Esophagus squamous epithelium (tissue), 5 donors: ENCODE measurements at regions not wholly inside any gene's neighbourhood (a gene's known extent, or its start where the extent isn't known, plus 50 kb on each side); places are given as distances from the start of the nearest gene placed in this dataset.

Experiments
- DNase-seq: peaks from one replicate; lab custom pipeline; 2025; lab: John Stamatoyannopoulos, UW
- H3K27ac ChIP-seq, 4 donors: fragments of 200-600 bp; sonication (generic); one replicate each; pipeline ENCODE4 v1.5.1; 2016 to 2019; ENCODE audit warnings: mild to moderate bottlenecking in 1 of 4
- H3K27me3 ChIP-seq, 4 donors: fragments of 200-600 bp; sonication (generic); 1 replicate in 3 of 4; 2 replicates in 1 of 4; pipeline versions ENCODE4 v1.5.1 to v1.6.0; 2017 to 2021; ENCODE audit warnings: antibody characterized with exemption in 1 of 4
- H3K36me3 ChIP-seq, 3 donors: fragments of 200-600 bp; sonication (generic); one replicate each; pipeline ENCODE4 v1.5.1; 2016 to 2019
- H3K4me1 ChIP-seq, 3 donors: fragments of 200-600 bp; sonication (generic); one replicate each; pipeline ENCODE4 v1.5.1; 2017 to 2019
- H3K4me3 ChIP-seq, 4 donors: fragments of 200-600 bp; sonication (generic); 1 replicate in 3 of 4; 2 replicates in 1 of 4; pipeline ENCODE4 v1.5.1; 2016 to 2019; ENCODE audit warnings: mild to moderate bottlenecking in 2 of 4, moderate library complexity in 1 of 4
- H3K9me3 ChIP-seq, 3 donors: fragments of 200-600 bp; sonication (generic); one replicate each; pipeline ENCODE4 v1.5.1; 2016 to 2019
- CTCF ChIP-seq, 6 experiments: fragments of 450-650 bp in 4 of 6; fragments of 200-600 bp in 2 of 6; sonication (generic) in 2 of 6; IDR thresholded peaks; one replicate each; pipeline ENCODE4 v1.5.1; 2016 to 2019; ENCODE audit warnings: antibody characterized with exemption in 6 of 6, mild to moderate bottlenecking in 4 of 6, moderate library complexity in 4 of 6
- POLR2A ChIP-seq, 4 donors: fragments of 450-650 bp; IDR thresholded peaks; one replicate each; pipeline ENCODE4 v1.6.1; 2017; ENCODE audit warnings: antibody characterized with exemption in 4 of 4, mild to moderate bottlenecking in 4 of 4, moderate library complexity in 3 of 4
- WGBS, 2 donors: methylation state at CpG; one replicate each; pipeline ENCODE4 v1.1.5; 2018; 5-methylcytosine and 5-hydroxymethylcytosine counted together
- intact Hi-C: fragments of 100-400 bp; cut with DNase I; formaldehyde crosslinking; loops from one replicate; pipeline ENCODE4 v1.15.0; 2022
- donor health status: DM: yes; HTN: yes; CAD: no.

DNA sequence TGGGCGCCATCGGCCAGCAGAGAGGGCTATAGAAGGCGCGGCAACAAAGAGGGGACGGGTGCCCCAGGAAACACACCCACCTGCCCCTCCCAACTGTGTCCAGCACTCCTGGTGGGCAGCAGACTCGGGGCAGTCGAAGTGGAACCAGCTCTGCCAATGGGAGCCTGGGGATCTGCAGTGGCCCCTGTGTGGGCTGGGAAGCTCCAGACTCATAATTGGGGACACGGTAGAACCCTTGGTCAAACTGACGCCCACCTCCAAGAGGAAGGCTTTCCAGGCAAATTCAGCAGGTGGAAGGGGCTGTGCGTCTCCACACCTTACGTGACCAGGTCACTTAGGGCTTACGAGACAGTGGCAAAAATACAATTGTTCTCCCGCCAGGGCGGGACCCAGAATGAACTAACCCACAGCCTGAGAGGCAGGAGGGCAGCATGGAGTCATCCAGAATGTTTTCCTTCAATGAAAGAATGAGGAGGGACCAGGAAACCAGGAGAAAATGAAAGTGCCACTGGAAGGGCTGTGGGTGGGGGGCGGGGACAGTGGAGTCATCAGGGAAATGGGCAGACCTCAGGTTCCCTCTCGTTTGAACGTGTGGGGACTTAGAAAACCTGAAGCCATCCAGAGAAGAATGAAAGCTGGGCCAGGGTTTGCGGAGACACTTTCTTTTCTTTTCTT, 53.2 kb upstream of the SHANK2 start:
- Histone ChIP-seq H3K4me1 (peaks cover 0 to 6% (median 0%) of the 10 kb centered on the region in 3 donors), H3K9me3 (no peaks in the 10 kb centered on the region), H3K36me3 (no peaks in the 10 kb centered on the region), H3K27ac (no peak overlapping the region), H3K4me3 (no peak overlapping the region), H3K27me3 (peaks cover 0 to 5% (median 0%) of the 10 kb centered on the region in 4 donors)
- intact Hi-C loops, result no loop called here
- TF ChIP-seq POLR2A (IDR thresholded peaks at IDR 0.05) (no peak), CTCF (IDR thresholded peaks at IDR 0.05) (no peak)
- DNase-seq, result no peak
- 47 to 74% methylated on average over 7 to 10 of the region's 18 CpGs for WGBS, 2 donors

DNA sequence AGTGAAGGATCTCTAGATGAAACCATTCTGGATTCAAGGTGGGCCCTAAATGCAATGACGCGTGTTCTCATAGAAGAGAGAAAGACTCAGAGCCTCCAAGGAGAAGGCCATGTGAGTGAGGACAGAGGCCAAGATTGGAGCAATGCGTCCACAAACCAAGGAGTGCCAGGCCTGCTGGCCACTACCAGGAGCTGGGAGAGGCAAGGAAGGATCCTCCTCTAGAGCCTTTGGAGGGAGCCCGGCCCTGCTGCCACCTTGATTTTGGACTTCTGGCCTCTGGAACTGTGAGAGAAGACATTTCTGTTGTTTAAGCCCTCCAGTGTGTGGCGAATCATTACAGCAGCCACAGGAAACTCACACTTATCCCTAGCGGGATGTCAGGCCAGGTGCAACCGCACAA, 52.7 kb upstream of the SHANK2 start:
- Histone ChIP-seq H3K4me3 (no peak overlapping the region), H3K27me3 (peaks cover 0 to 5% (median 0%) of the 10 kb centered on the region in 4 donors), H3K4me1 (peaks cover 0 to 8% (median under 1%) of the 10 kb centered on the region in 3 donors), H3K9me3 (no peaks in the 10 kb centered on the region), H3K27ac (no peak overlapping the region), H3K36me3 (no peaks in the 10 kb centered on the region)
- TF ChIP-seq POLR2A (IDR thresholded peaks at IDR 0.05) (no peak), CTCF (IDR thresholded peaks at IDR 0.05) (no peak)
- DNase-seq, result no peak
- intact Hi-C loops, result no loop called here
- 88 to 100% methylated on average over 3 to 4 of the region's 7 CpGs for WGBS, 2 donors

DNA sequence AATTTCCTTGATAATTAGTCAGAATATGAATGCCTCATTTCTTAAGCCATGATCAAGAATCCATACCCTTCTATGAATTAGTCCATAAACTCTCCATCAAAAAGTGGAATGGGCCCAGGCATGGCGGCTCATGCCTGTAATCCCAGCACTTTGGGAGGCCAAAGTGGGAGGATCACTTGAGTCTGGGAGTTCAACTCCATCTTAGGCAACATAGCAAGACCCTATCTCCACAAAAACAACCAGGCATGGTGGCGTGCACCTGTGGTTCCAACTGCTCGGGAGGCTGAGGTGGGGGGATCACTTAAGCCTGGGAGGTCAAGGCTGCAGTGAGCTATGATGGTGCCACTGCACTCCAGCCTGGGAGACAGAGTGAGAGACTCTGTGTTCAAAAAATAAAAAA, 52.1 kb upstream of the SHANK2 start:
- H3K4me1 ChIP-seq, result peaks cover 0 to 13% (median 6%) of the 10 kb centered on the region in 3 donors
- H3K27ac ChIP-seq, result no peak overlapping the region
- DNase-seq, result no peak
- H3K36me3 ChIP-seq, result no peaks in the 10 kb centered on the region
- no peaks in the 10 kb centered on the region for H3K9me3 ChIP-seq
- WGBS, 2 donors, result 86% methylated on average over 1 of the region's 3 CpGs
- intact Hi-C loops, result no loop called here
- no peak for TF ChIP-seq CTCF (IDR thresholded peaks at IDR 0.05)
- no peak for TF ChIP-seq POLR2A (IDR thresholded peaks at IDR 0.05)
- H3K4me3 ChIP-seq, result no peak overlapping the region
- peaks cover 0 to 5% (median 0%) of the 10 kb centered on the region in 4 donors for H3K27me3 ChIP-seq

GRCh38 chr11:71304045-71304444, 51.7 kb upstream of the SHANK2 start:
- no peak overlapping the region for H3K4me3 ChIP-seq
- no peaks in the 10 kb centered on the region for H3K9me3 ChIP-seq
- intact Hi-C loops, result no loop called here
- no peaks in the 10 kb centered on the region for H3K36me3 ChIP-seq
- 82 to 100% methylated on average over 1 of the region's 1 CpG for WGBS, 2 donors
- peaks cover 0 to 6% (median 0%) of the 10 kb centered on the region in 4 donors for H3K27me3 ChIP-seq
- no peak overlapping the region for H3K27ac ChIP-seq
- TF ChIP-seq POLR2A (IDR thresholded peaks at IDR 0.05), result no peak
- no peak for TF ChIP-seq CTCF (IDR thresholded peaks at IDR 0.05)
- DNase-seq, result no peak
- H3K4me1 ChIP-seq, result peaks cover 0 to 16% (median 6%) of the 10 kb centered on the region in 3 donors

GRCh38 chr11:71302911-71303310, 50.5 kb upstream of the SHANK2 start:
- H3K4me3 ChIP-seq, result no peak overlapping the region
- no peak for DNase-seq
- peaks cover 0 to 23% (median 6%) of the 10 kb centered on the region in 3 donors for H3K4me1 ChIP-seq
- WGBS, 2 donors, result 68 to 78% methylated on average over 2 of the region's 2 CpGs
- H3K27ac ChIP-seq, result no peak overlapping the region
- H3K9me3 ChIP-seq, result no peaks in the 10 kb centered on the region
- intact Hi-C loops, result no loop called here
- no peaks in the 10 kb centered on the region for H3K36me3 ChIP-seq
- H3K27me3 ChIP-seq, result peaks cover 0 to 12% (median 0%) of the 10 kb centered on the region in 4 donors
- no peak for TF ChIP-seq POLR2A (IDR thresholded peaks at IDR 0.05)
- TF ChIP-seq CTCF (IDR thresholded peaks at IDR 0.05), result no peak
